SHP77 (cell line): ENCODE measurements at regions not wholly inside any gene's neighbourhood (a gene's known extent, or its start where the extent isn't known, plus 50 kb on each side); places are given as distances from the start of the nearest gene placed in this dataset.
"Not testable (repeated sequence)": the region's sequence is repeated elsewhere in the genome, so short reads cannot be mapped to it uniquely, and the experiment has no call there.

Experiments
- DNase-seq, 2 experiments: peaks; one replicate each; lab custom pipeline; 2025; lab: John Stamatoyannopoulos, UW

GRCh38 chr21:9572782-9573181 is 948.6 kb upstream of the TPTE start:
- not testable (repeated sequence) for DNase-seq

- not testable (repeated sequence) for DNase-seq
Measured at GRCh38 chr21:9573528-9573927, 947.9 kb upstream of the TPTE start.

GRCh38 chr21:9579275-9579674 is 942.1 kb upstream of the TPTE start:
- DNase-seq: not testable (repeated sequence)

GRCh38 chr21:9587941-9588340 is 933.4 kb upstream of the TPTE start:
- not testable (repeated sequence) for DNase-seq

GRCh38 chr21:9592591-9592990 is 928.8 kb upstream of the TPTE start:
- not testable (repeated sequence) for DNase-seq

GRCh38 chr21:9593646-9594045 is 927.7 kb upstream of the TPTE start:
- not testable (repeated sequence) for DNase-seq

- not testable (repeated sequence) for DNase-seq
Measured at GRCh38 chr21:9614011-9614410, 907.4 kb upstream of the TPTE start.

GRCh38 chr21:9621121-9621793 is 900.1 kb upstream of the TPTE start:
- DNase-seq: not testable (repeated sequence)

- DNase-seq: not testable (repeated sequence)
Measured at GRCh38 chr21:9628051-9628450, 893.3 kb upstream of the TPTE start.

GRCh38 chr21:9647409-9647808 is 874.0 kb upstream of the TPTE start:
- not testable (repeated sequence) for DNase-seq

- not testable (repeated sequence) for DNase-seq
Measured at GRCh38 chr21:9648331-9648730, 873.1 kb upstream of the TPTE start.

GRCh38 chr21:9648947-9649720 is 872.2 kb upstream of the TPTE start:
- not testable (repeated sequence) for DNase-seq

GRCh38 chr21:9652819-9653218 is 868.6 kb upstream of the TPTE start:
- DNase-seq: not testable (repeated sequence)

- DNase-seq: not testable (repeated sequence)
Measured at GRCh38 chr21:9655221-9655620, 866.2 kb upstream of the TPTE start.

GRCh38 chr21:9656455-9656854 is 864.9 kb upstream of the TPTE start:
- DNase-seq: not testable (repeated sequence)

GRCh38 chr21:9657779-9658178 is 863.6 kb upstream of the TPTE start:
- not testable (repeated sequence) for DNase-seq

GRCh38 chr21:9659877-9660276 is 861.5 kb upstream of the TPTE start:
- DNase-seq: not testable (repeated sequence)

- not testable (repeated sequence) for DNase-seq
Measured at GRCh38 chr21:9663914-9664729, 857.3 kb upstream of the TPTE start.

GRCh38 chr21:9675811-9676210 is 845.6 kb upstream of the TPTE start:
- DNase-seq: not testable (repeated sequence)

GRCh38 chr21:9679029-9679428 is 842.4 kb upstream of the TPTE start:
- not testable (repeated sequence) for DNase-seq

GRCh38 chr21:9688945-9689344 is 832.4 kb upstream of the TPTE start:
- not testable (repeated sequence) for DNase-seq

GRCh38 chr21:9690981-9691380 is 830.4 kb upstream of the TPTE start:
- DNase-seq: not testable (repeated sequence)
